ENCODE measurements at regions not wholly inside any gene's neighbourhood (a gene's known extent, or its start where the extent isn't known, plus 50 kb on each side); places are given as distances from the start of the nearest gene placed in this dataset.

GRCh38 chr20:63096681-63097335 lies 90.0 kb upstream of the BHLHE23 start:
- FAIRE-seq (no peak), DNase-seq (ENCODE audit: extremely low read depth in 1 of 4, low spot score in 3 of 4) (no peak), ATAC-seq (no peak)
- H3K27ac ChIP-seq (ENCODE audit: extremely low read depth, low read depth, low read length): no peak overlapping the region
- TF ChIP-seq PHF21A (IDR thresholded peaks at IDR 0.05; ENCODE audit: borderline replicate concordance, low read depth) (no peak), ZNF518B (CRISPR knock-in tag; IDR thresholded peaks at IDR 0.05) (no peak), ZSCAN29 (IDR thresholded peaks at IDR 0.05) (no peak), ZNF57 (CRISPR knock-in tag; IDR thresholded peaks at IDR 0.05) (no peak), SNRNP70 (optimal IDR thresholded peaks at IDR 0.05; ENCODE audit: low read depth, low read length) (no peak), ATF4 (CRISPR knock-in tag; IDR thresholded peaks at IDR 0.05) (no peak), TGIF2 (CRISPR knock-in tag; IDR thresholded peaks at IDR 0.05) (no peak), NR2F6 (CRISPR knock-in tag; IDR thresholded peaks at IDR 0.05) (no peak), ZNF79 (CRISPR knock-in tag; IDR thresholded peaks at IDR 0.05; ENCODE audit: low read depth) (no peak), ZNF146 (CRISPR knock-in tag; IDR thresholded peaks at IDR 0.05; ENCODE audit: unreplicated experiment) (no peak), PTRF (tag; IDR thresholded peaks at IDR 0.05) (no peak), CBFB (CRISPR knock-in tag; IDR thresholded peaks at IDR 0.05) (no peak), PTBP1 (IDR thresholded peaks at IDR 0.05; ENCODE audit: low read depth, low read length) (no peak), RERE (CRISPR knock-in tag; IDR thresholded peaks at IDR 0.05; ENCODE audit: borderline replicate concordance) (no peak)
- peaks cover 34 to 51% of the 10 kb centered on the region in 2 experiments for H3K27me3 ChIP-seq (ENCODE audit: control insufficient read depth in 2 of 2, insufficient read depth in 2 of 2, low read length in 2 of 2)
- no peak overlapping the region for H3K4me3 ChIP-seq
- H3K4me1 ChIP-seq (replicated peaks in 1 of 2; ENCODE audit: control insufficient read depth in 2 of 2, insufficient read depth in 2 of 2, low read length in 2 of 2): peaks cover 0 to 9% of the 10 kb centered on the region in 2 experiments; a peak in 1 of 5 replicates
- CTCF ChIA-PET (ENCODE audit: low intra/inter-chr PET ratio): no interaction called here
- BruUV-seq (replicated peaks): no TSS peak
- in situ Hi-C loops (cut with MboI): no loop called here
- 0% methylated on average over 12 of the region's 13 CpGs for WGBS (ENCODE audit: insufficient coverage, low coverage, missing lambda C conversion rate)
- H2AFZ ChIP-seq (ENCODE audit: low read depth, low read length): no peak overlapping the region
- POLR2A ChIA-PET: no interaction called here
- H3K9me1 ChIP-seq (ENCODE audit: control insufficient read depth, insufficient read depth, low read length): no peaks in the 10 kb centered on the region
- H3K9ac ChIP-seq (ENCODE audit: insufficient read depth in 1 of 2, low read depth in 2 of 2, low read length in 2 of 2): no peak overlapping the region
- no peaks in the 10 kb centered on the region for H3K9me3 ChIP-seq (replicated peaks; ENCODE audit: control insufficient read depth, insufficient read depth, low read depth, low read length)
- H3K4me2 ChIP-seq (ENCODE audit: insufficient read depth, low read length): no peak overlapping the region
- H4K20me1 ChIP-seq (replicated peaks; ENCODE audit: control insufficient read depth, insufficient read depth, low read length): no peaks in the 10 kb centered on the region; the same call in 1 of the 2 replicates
- H3K36me3 ChIP-seq (ENCODE audit: control insufficient read depth, insufficient read depth, low read length): no peaks in the 10 kb centered on the region
- no peaks in the 10 kb centered on the region for H3K79me2 ChIP-seq (ENCODE audit: control insufficient read depth, insufficient read depth, low read length)
- intact Hi-C loops (cut with micrococcal nuclease): no loop called here

Data from K562 (cell line).